BLaER1 (cell line): ENCODE measurements at regions not wholly inside any gene's neighbourhood (a gene's known extent, or its start where the extent isn't known, plus 50 kb on each side); places are given as distances from the start of the nearest gene placed in this dataset.

Source experiments
- H3K27ac ChIP-seq: shearing (Covaris generic); formaldehyde crosslinking; 2 replicates; pipeline ENCODE4 v1.8.1; 2022
- H3K27me3 ChIP-seq: shearing (Covaris generic); formaldehyde crosslinking; 2 replicates; pipeline ENCODE4 v1.8.1; 2022
- H3K36me3 ChIP-seq: shearing (Covaris generic); formaldehyde crosslinking; 2 replicates; pipeline ENCODE4 v1.8.1; 2022
- H3K4me1 ChIP-seq: shearing (Covaris generic); formaldehyde crosslinking; 2 replicates; pipeline ENCODE4 v1.8.1; 2022
- H3K4me2 ChIP-seq: shearing (Covaris generic); formaldehyde crosslinking; 2 replicates; pipeline ENCODE4 v1.8.1; 2022
- H3K4me3 ChIP-seq: shearing (Covaris generic); formaldehyde crosslinking; 2 replicates; pipeline ENCODE4 v1.8.1; 2022
- H3K9ac ChIP-seq: shearing (Covaris generic); formaldehyde crosslinking; 2 replicates; pipeline ENCODE4 v1.8.1; 2022
- H3K9me3 ChIP-seq: shearing (Covaris generic); formaldehyde crosslinking; 2 replicates; pipeline ENCODE4 v1.8.1; 2022
- H4K20me1 ChIP-seq: shearing (Covaris generic); formaldehyde crosslinking; 2 replicates; pipeline ENCODE4 v1.8.1; 2022
- Cebpa-rat ChIP-seq: shearing (Covaris generic); IDR thresholded peaks from 2 replicates; pipeline ENCODE4 v1.8.1; 2022

- Histone ChIP-seq H3K9ac (no peak overlapping the region), H3K9me3 (no peaks in the 10 kb centered on the region), H3K27ac (no peak overlapping the region), H3K4me3 (no peak overlapping the region), H3K4me2 (no peak overlapping the region), H3K36me3 (no peaks in the 10 kb centered on the region), H3K4me1 (no peaks in the 10 kb centered on the region), H3K27me3 (no peaks in the 10 kb centered on the region), H4K20me1 (no peaks in the 10 kb centered on the region)
- no peak for TF ChIP-seq Cebpa-rat
These were observed 284.0 kb downstream of the ETS1 start for GRCh38 chr11:128303383-128303782.

- Histone ChIP-seq H3K9ac (no peak overlapping the region), H3K36me3 (no peaks in the 10 kb centered on the region), H3K4me1 (no peaks in the 10 kb centered on the region), H3K4me3 (no peak overlapping the region), H3K9me3 (no peaks in the 10 kb centered on the region), H3K4me2 (no peak overlapping the region), H3K27ac (no peak overlapping the region), H3K27me3 (no peaks in the 10 kb centered on the region), H4K20me1 (no peaks in the 10 kb centered on the region)
- no peak for TF ChIP-seq Cebpa-rat
These were observed 284.8 kb downstream of the ETS1 start for GRCh38 chr11:128302425-128303186.

- Histone ChIP-seq H3K4me3 (no peak overlapping the region), H3K4me2 (no peak overlapping the region), H4K20me1 (no peaks in the 10 kb centered on the region), H3K9me3 (no peaks in the 10 kb centered on the region), H3K27ac (no peak overlapping the region), H3K4me1 (no peaks in the 10 kb centered on the region), H3K27me3 (no peaks in the 10 kb centered on the region), H3K36me3 (no peaks in the 10 kb centered on the region), H3K9ac (no peak overlapping the region)
- TF ChIP-seq Cebpa-rat = no peak
These were observed 285.6 kb downstream of the ETS1 start for GRCh38 chr11:128301756-128302155.

- no peaks in the 10 kb centered on the region for H3K4me1 ChIP-seq
- H3K27me3 ChIP-seq = no peaks in the 10 kb centered on the region
- H3K9me3 ChIP-seq = no peaks in the 10 kb centered on the region
- no peak overlapping the region for H3K4me2 ChIP-seq
- no peak overlapping the region for H3K4me3 ChIP-seq
- no peaks in the 10 kb centered on the region for H4K20me1 ChIP-seq
- no peak overlapping the region for H3K9ac ChIP-seq
- no peaks in the 10 kb centered on the region for H3K36me3 ChIP-seq
- no peak for TF ChIP-seq Cebpa-rat
- no peak overlapping the region for H3K27ac ChIP-seq
These were observed 286.6 kb downstream of the ETS1 start for GRCh38 chr11:128300785-128301184.

GRCh38 chr11:128299132-128299726 is 288.1 kb downstream of the ETS1 start:
- Histone ChIP-seq H3K4me2 (no peak overlapping the region), H3K4me1 (no peaks in the 10 kb centered on the region), H3K9me3 (no peaks in the 10 kb centered on the region), H3K27me3 (no peaks in the 10 kb centered on the region), H3K9ac (no peak overlapping the region), H3K4me3 (no peak overlapping the region), H4K20me1 (no peaks in the 10 kb centered on the region), H3K36me3 (no peaks in the 10 kb centered on the region), H3K27ac (no peak overlapping the region)
- TF ChIP-seq Cebpa-rat = no peak

- H3K27ac ChIP-seq = no peak overlapping the region
- H3K4me1 ChIP-seq = no peaks in the 10 kb centered on the region
- H3K9ac ChIP-seq = no peak overlapping the region
- H3K36me3 ChIP-seq = no peaks in the 10 kb centered on the region
- no peaks in the 10 kb centered on the region for H4K20me1 ChIP-seq
- no peak for TF ChIP-seq Cebpa-rat
- no peaks in the 10 kb centered on the region for H3K27me3 ChIP-seq
- H3K9me3 ChIP-seq = no peaks in the 10 kb centered on the region
- no peak overlapping the region for H3K4me2 ChIP-seq
- H3K4me3 ChIP-seq = no peak overlapping the region
These were observed 289.1 kb downstream of the ETS1 start for GRCh38 chr11:128298271-128298670.

- Histone ChIP-seq H3K4me3 (no peak overlapping the region), H3K27me3 (no peaks in the 10 kb centered on the region), H3K9me3 (no peaks in the 10 kb centered on the region), H4K20me1 (no peaks in the 10 kb centered on the region), H3K27ac (no peak overlapping the region), H3K4me2 (no peak overlapping the region), H3K9ac (no peak overlapping the region), H3K36me3 (no peaks in the 10 kb centered on the region), H3K4me1 (peaks cover 1% of the 10 kb centered on the region)
- TF ChIP-seq Cebpa-rat = no peak
These were observed 289.6 kb downstream of the ETS1 start for GRCh38 chr11:128297805-128298204.

- peaks cover 8% of the 10 kb centered on the region for H3K4me1 ChIP-seq
- H3K9ac ChIP-seq = no peak overlapping the region
- no peaks in the 10 kb centered on the region for H3K27me3 ChIP-seq
- H4K20me1 ChIP-seq = no peaks in the 10 kb centered on the region
- TF ChIP-seq Cebpa-rat = no peak
- no peaks in the 10 kb centered on the region for H3K36me3 ChIP-seq
- H3K4me3 ChIP-seq = no peak overlapping the region
- H3K4me2 ChIP-seq = no peak overlapping the region
- H3K9me3 ChIP-seq = no peaks in the 10 kb centered on the region
- no peak overlapping the region for H3K27ac ChIP-seq
These were observed 290.2 kb downstream of the ETS1 start for GRCh38 chr11:128297091-128297651.

- Histone ChIP-seq H3K9ac (no peak overlapping the region), H3K4me3 (no peak overlapping the region), H4K20me1 (no peaks in the 10 kb centered on the region), H3K4me2 (no peak overlapping the region), H3K9me3 (no peaks in the 10 kb centered on the region), H3K4me1 (peaks cover 29% of the 10 kb centered on the region), H3K27ac (no peak overlapping the region), H3K27me3 (no peaks in the 10 kb centered on the region), H3K36me3 (no peaks in the 10 kb centered on the region)
- TF ChIP-seq Cebpa-rat = no peak
These were observed 292.7 kb downstream of the ETS1 start for GRCh38 chr11:128294671-128295050.

- H3K36me3 ChIP-seq = no peaks in the 10 kb centered on the region
- H3K4me3 ChIP-seq = no peak overlapping the region
- H3K9me3 ChIP-seq = no peaks in the 10 kb centered on the region
- H3K27me3 ChIP-seq = no peaks in the 10 kb centered on the region
- H3K4me1 ChIP-seq = peaks cover 29% of the 10 kb centered on the region
- no peaks in the 10 kb centered on the region for H4K20me1 ChIP-seq
- no peak overlapping the region for H3K4me2 ChIP-seq
- TF ChIP-seq Cebpa-rat = no peak
- no peak overlapping the region for H3K27ac ChIP-seq
- no peak overlapping the region for H3K9ac ChIP-seq
These were observed 293.2 kb downstream of the ETS1 start for GRCh38 chr11:128294001-128294670.
